DMS153 (cell line): ENCODE measurements at regions not wholly inside any gene's neighbourhood (a gene's known extent, or its start where the extent isn't known, plus 50 kb on each side); places are given as distances from the start of the nearest gene placed in this dataset.
"Not testable (repeated sequence)": the region's sequence is repeated elsewhere in the genome, so short reads cannot be mapped to it uniquely, and the experiment has no call there.

ENCODE experiments used
- DNase-seq: peaks from one replicate; lab custom pipeline; 2025; lab: John Stamatoyannopoulos, UW

DNA sequence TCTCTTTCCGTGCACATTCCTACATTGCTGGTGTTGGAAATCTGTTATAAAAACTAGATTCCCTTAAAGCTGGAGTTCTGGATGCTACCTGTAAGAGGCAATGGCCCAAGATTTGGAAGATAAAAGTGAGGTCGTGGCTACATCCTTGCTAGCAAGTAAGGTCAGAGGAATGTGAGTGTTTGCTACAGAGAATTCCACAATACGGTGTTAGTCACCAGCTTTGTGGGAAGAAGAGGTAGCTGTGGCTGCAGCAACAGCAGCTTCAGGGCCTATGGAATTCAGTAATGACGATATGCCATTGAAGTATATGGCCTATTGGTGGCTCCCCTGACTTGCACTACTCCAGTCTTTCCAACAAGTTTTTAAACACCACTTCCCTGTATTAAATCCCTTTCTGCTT lies 227.7 kb upstream of the TMEM260 start:
- DNase-seq, result no peak

DNA sequence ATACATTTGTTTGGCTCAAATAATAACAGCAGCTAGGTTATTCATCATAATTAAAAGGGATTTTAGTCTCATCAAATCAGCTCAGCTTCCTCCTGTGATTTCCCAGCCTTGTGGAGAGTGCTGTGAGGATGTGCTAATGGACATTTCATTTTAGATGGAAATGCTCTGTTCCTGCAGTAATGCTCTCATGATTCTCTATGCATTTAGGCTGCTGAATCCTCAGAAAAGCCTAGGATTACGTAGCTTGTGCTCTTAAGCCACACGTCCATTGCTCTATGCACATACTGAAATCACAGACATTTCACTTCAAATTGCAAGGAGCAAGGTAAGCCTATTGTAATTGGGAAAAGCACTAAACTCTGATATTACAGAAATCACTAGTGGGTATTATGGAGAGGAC lies 226.6 kb upstream of the TMEM260 start:
- no peak for DNase-seq

DNA sequence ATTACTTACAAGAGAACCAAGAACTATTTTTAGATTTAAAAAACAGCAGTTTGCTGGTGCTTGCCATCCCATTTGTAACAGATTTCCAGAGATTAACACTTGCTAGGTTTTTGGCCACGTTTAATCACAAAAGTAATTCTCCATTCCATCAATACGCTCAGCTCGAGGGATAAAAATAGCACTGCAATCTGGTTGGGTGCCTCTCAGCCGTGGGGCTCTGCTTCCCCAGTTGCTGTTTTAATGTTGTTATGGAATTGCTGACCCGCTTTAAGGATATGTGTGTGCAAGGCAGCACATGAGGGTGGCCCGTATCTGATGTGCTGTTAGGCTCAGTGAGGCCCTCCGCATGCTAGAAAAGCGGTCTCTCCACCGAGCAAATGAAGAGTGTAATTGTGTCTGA lies 222.2 kb upstream of the TMEM260 start:
- no peak for DNase-seq

DNA sequence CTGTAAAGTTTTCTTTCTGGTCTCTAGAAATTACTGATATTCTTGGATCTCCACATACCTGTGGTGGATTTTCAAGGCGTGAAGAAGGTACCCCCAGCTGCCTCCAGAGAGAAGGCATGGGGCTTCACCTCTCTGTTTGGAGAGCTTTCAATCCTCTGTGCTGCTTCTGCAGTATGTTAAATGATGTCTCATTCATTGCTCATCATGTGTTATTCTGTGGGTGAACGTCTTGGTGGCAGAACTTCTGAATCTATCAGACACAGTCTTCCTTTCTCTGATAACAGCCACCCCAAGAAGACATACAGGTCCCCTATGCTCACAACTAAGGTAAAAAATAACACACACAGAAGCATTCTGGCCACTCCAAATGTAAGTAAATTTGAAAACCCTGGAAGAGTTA lies 221.3 kb upstream of the TMEM260 start:
- no peak for DNase-seq

DNA sequence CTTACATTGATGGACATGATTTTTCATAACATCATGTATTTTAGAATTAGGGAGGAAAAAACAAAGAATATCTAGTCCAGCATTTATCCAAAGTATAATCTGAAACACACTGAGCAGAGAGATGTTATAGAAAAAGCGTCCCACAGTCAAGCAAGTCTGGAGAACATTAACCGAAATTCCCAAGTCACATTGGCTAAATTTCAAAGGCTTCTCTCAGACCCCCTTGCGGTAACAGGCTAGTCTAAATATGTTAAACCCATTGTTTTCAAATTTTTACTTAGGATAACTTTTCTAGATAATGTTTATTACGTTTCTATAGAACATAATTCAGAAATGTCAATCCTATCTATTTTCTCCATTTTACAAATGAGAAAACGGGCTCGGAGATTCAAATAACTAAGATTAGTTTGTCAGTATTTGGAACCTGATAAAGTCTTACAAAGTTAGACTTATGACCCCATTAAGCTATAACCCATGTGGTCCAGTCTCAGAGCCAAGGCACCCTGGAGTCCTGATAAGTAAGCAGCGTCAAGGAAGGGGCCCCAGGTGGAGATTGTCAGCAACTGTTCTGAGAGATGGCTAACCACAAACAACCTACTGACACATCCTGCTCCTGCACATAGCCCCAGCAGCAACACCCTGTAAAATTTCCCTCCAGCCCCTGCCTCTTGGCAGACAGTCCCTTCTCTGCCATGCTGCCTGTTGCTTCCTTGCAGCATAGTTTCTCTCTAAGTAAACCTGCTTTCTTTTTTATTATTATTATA lies 220.6 kb upstream of the TMEM260 start:
- no peak for DNase-seq

DNA sequence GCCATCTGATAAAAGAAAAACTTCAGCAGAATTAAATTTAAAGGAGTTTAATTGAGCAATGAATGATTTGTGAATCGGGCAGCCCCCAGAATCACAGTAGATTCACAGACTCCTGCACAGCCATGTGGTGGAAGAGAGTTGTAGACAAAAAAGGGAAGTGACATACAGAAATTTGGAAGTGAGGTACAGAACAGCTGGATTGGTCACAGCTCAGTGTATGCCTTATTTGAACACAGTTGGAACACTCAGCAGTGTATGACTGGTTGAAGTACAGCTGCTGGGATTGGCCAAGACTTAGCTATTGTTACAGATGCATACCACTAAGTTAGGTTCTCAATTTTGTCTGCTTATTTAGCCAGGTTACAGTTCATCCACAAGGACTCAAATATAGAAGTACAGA lies 213.9 kb upstream of the TMEM260 start:
- DNase-seq, result not testable (repeated sequence)

DNA sequence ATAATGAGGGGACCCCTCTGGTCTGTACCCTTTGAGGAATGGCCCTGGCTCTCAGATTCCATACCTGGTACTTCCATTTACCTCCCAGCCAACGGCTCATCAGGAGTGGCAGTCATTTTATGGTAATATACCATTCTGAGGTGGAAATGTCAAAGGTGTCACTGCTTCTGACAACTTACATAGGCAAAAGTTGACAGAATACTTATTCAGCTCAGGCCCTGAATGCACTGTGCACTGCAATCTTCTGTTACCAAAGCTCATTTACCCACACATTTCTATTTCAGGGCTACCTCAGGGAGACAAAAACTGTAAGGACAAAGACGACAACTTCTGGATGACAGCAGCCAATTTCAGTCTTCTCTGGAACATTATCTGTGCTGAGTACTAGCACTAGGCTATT lies 212.2 kb upstream of the TMEM260 start:
- no peak for DNase-seq

DNA sequence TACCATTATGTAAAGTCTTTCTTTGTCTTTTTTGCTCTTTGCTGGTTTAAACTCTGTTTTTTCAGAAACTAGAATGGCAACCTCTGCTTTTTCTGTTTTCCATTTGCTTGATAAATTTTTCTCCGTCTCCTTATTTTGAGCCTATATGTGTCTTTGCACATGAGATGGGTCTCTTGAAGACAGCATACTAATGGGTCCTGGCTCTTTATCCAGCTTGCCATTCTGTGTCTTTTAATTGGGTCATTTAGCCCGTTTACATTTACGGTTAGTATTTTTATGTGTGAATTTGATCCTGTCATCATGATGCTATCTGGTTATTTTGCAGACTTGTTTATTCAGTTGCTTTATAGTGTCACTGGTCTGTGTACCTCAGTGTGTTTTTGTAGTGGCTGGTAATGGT lies 207.9 kb upstream of the TMEM260 start:
- DNase-seq, result no peak

DNA sequence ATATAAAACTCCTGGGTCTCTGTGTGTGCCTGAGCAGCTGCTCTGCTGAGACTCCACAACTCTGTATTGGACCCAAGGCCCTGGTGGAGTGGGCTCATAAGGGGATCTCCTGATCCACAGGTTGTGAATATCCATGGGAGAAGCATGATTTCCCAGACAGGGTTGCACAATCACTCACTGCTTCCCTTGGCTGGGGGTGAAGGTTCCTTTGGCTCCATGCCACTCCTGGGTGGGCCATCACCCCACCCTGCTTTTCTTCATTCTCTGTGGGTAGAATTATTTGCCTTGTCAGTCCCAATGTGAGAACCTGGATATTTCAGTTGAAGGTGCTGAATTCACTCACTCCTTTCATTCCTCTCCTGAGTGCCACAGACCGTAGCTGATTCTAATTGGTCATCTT lies 205.2 kb upstream of the TMEM260 start:
- no peak for DNase-seq

DNA sequence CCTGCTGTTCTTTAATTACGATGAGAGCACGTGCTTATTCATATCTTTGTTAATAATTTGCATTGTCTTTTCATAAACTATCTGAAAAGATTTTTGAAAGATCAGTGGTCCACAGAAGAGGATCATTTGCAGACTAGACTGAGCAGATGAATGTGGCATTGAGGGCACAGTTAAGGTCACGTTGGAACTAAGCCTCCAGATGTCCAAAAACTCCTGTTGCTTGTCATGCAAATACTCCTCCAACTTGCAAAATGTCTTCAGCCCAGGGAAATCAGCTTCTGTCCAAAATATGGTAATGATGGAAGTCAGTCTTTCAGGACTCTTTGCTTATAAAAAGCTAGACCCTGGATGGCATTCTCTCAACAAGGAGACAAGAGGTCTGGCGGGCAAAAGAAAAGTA lies 201.6 kb upstream of the TMEM260 start:
- no peak for DNase-seq

DNA sequence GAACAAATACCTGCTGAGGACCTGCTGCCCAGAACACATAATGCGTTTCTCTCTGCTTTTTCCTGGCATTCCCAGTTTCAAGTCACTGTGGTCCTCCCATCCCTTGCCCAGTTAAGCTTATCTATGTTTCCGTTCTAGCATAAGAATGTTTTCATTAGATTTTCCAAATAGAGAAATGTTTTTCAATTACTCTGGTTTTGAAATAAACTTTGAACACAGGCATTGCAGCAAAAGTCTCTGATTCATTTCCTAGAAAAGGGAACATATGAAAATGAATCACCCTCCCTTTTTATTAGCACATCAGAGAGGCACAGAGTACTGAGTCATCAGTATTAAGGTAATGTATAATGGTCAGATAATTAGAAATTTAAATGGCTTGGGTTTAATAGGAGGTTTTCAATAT lies 201.1 kb upstream of the TMEM260 start:
- DNase-seq, result no peak

DNA sequence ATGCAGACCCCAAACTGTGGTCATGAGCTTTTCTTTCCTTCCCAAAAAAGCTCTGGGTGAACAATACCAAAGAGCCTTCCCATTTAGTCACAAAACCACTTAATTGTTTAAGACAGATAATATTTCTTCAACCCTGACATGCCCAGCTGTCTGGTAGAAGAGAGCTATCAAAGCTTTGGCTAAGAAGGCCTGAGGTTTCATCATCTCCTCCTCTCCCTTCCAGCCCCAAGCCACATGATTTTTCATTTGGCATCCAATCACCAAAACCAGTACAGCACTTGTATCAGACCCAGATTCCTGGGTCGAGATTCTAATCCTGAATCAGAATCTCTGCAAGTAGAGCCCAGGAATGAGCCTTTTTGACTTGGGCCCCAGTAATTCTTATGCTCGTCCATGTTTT lies 199.6 kb upstream of the TMEM260 start:
- DNase-seq, result no peak

DNA sequence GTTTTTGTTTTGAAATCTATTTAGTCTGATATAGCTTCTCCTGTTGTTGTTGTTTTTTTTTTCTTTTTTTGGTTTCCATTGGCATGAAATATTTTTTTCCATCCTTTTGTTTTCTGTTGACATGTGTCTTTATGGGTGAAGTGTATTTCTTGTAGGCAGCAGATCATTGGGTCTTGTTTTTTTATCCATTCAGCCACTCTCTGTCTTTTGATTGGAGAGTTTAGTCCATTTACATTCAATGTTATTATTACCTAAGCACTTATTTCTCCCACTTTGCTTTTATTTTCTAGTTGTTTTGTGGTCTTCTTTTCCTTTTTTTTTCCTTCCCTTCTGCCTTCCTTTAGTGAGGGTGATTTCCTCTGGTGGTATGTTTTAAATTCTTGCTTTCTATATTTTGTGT lies 193.6 kb upstream of the TMEM260 start:
- no peak for DNase-seq

DNA sequence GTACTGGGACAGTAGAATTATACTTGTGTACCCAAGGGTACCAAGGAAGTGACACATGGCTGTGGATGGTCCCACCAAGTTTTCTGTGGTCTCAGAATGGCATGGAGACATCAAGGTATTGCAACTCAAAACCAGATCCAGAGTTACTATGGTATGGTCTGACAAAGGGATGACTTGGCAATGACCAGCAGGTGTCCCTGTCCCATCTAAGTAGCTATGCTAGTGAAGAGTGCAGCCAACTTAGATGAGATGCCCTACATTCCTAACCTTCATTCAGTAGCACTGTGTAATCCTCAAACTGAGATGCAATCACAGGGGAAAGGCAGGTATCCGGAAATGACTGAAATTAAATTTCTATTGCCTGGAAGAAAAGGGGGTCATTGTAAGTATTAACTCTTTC lies 188.7 kb upstream of the TMEM260 start:
- no peak for DNase-seq

DNA sequence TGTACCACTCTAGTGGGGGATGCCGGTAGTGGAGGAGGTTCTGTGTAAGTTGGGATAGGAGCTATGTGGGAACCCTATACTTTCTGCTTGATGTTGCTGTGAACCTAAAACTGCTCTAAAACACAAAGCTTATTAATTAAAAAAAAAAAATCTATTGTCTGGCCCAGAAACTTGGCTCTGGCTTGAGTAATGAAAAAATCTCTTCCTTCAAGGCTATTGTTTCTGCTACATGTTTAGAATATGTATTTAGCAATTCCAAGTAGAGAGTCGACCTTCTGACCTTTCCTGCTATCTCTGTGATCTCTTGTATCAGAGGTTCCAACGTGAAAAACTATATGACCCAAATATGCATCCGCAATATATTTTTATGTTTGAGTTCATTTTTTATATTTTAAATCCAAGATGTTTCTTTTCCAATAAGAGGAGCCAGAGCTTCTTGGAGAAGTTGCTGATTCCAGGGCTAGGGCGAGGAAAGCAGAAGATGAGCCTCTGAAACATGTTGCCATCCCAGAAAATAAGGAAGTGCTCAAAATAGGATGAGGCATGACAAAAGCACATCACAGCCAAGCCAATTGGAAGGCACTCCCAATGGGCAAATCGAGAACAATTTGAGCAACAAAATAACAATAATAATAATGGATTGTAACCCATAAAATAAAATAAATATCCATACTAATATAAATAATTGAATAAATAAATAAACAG lies 184.6 kb upstream of the TMEM260 start:
- no peak for DNase-seq

DNA sequence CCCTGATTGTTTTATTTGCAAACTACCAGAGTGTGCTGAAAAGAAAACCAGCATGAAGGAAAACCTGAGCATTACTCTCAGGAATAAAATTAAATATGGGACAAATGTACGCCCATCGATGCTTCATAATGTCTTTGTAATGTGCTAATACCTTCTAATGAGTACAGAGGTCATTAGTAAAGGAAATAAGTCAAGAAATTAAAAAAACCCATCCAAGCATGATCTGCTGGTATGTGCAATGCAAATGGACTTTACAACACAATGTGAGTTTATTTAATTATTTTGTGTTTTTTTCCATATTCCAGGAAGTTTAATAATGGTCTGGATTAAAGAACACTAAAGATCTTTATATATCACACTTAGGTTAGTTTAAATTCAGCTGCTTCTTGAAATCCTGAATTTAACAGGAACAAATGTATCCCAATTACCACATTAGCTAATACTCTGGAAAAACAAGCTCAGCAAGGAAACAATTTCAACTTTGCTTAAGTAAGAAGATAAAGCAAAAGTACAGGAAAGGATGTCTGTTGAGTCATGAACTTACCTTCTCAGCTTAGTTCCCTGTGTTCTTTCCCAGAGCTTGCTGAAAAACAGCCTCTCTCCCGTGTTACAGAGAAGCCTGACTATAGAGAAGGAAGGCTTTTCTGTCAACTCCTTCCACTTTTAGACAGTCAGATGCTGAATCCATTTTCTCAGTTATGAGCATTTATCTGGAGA lies 179.3 kb upstream of the TMEM260 start:
- DNase-seq, result no peak

DNA sequence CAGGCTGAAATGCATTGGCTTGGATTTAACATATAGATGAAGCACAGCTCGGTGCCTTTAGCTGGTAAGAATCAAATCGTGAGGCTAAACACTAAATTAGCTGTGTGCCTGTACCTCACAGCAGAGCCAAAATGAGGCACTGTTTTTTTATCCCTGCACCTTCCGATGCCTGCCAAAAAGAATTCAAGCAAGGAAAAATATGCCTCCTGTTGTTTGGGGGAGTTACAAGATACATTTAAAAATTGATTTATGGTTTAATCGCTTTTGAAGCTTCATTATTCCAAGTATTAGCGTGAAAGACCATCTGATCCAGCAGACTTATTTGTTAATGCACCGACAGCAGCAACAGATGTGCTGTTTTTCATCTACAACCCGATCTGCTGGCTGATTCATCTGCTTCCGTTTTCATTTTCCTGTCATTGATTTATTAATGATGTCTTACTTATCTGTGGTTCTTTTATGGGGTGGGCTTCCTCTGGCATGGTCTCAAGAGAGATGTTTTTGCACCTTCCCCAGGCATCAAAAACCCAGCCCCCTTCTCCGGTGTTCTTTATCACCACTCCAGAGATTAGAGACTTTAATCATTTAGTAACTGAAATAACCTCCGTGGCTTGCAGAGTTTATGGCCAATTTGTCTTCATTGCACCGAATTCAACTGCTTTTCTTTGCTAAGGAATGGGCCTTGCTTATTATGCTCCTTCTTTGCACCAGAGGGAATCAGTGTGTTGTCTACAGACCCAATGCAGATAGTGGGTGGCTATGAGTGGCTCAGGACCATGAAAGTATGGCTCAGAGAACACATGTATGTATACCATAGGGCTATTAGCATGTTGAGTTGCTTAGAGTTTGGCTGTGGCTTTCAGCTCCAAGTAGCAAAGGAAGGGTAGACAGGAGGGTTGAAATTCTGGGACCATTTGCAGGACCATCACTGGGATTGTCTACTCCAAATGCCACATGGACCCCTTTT lies 166.8 kb upstream of the TMEM260 start:
- no peak for DNase-seq

DNA sequence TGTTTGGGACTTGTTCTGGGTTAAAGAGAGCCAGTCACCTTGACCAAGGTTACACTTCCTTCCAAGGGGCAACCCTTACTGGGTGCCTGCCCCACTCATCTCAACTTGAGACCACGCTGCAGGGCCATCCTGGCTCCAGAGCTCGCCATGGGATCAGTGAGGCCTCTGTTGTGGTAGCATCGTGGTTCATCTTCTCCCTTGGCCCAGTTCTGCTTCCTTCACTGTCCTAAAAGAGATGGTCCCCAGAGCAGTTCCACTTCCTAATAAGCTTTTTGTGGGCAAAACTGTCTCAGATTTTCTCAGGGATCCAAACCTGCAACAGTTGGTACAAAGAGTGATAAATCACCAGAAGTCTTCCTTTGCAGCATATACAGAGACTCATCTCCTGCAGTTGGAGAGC lies 165.9 kb upstream of the TMEM260 start:
- no peak for DNase-seq

DNA sequence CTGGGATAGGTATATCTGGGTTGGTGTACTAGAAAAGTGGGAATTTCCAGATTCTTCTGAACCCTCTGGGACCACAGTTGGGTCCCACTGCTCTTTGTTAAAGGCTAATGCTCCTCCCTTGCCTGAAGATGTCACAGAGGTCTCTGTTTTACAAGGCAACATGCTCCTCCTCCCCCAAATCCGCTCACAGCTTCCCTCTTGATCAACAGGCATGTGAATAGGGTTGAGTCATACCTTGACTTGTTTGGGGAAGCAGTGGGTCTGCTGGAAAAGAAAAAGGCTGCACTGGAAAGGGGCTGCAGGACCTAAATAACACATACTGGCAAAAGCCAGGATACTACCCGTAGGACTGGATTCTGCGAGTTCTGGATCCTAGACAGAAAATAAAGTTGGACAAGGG lies 165.4 kb upstream of the TMEM260 start:
- DNase-seq, result no peak

DNA sequence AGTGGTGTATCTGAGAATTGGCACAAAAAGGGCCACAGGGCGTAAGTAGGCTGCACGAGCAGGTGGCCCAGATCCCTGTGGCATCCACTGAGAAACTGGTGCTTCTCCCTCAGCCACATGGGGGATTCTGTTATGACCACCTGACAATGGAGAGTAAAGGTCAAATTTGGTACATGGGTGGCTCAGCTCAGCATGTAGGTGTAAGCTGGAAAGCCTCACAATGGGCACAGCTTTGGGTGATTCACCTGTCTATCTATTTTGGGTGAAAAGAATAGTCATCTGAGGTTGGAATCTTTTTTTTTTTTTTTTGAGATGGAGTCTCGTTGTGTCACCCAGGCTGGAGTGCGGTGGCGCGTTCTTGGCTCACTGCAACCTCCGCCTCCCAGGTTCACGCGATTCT lies 163.4 kb upstream of the TMEM260 start:
- no peak for DNase-seq

DNA sequence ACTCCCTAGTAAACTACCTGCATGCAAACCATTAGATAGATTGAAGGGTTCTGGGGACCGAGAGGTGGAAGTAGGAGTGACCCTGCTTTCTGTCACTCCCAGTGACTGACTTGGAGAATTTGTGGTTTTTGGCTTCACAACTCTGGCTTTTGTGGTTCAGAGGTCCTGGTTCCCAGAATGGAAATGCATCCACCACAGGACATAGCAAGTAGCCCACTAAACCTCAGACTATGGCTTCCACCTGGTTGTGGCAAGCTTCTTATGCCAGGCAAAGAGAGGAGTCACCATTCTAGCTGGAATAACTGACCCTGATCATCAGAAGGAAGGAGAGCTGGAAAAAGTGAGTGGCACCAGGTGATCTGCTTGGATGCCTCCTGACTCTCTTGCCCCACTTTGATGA lies 162.4 kb upstream of the TMEM260 start:
- no peak for DNase-seq

DNA sequence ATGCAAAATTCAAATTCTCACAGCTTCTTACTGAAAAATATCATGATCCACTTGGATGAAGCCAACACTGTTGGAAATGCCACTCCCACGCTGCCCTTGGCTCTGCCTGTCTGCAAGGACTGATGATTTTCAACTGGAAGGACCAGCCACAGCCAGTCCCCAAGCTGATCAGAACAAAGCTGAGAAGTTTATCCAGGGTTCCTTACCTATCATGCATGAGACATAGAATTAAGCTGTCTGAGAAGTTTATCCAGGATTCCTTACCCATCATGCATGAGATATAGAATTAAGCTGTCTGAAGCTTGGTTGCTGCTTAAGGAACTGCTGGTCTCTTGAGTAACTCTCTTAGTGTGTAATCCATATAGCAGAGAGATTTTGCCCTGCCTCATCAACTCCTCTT lies 159.8 kb upstream of the TMEM260 start:
- no peak for DNase-seq
